ENCODE measurements at regions not wholly inside any gene's neighbourhood (a gene's known extent, or its start where the extent isn't known, plus 50 kb on each side); places are given as distances from the start of the nearest gene placed in this dataset.
A peak's percentile ranks its signal among the peaks of the same experiment; 100 is the strongest.
"Not testable (repeated sequence)": the region's sequence is repeated elsewhere in the genome, so short reads cannot be mapped to it uniquely, and the experiment has no call there.

GRCh38 chrX:65451663-65452062, 82.9 kb downstream of the LAS1L start:
- peak; percentile 14 to 51 for DNase-seq

GRCh38 chrX:65420154-65420553, 114.4 kb downstream of the LAS1L start:
- no peak for DNase-seq

- DNase-seq: not testable (repeated sequence)
These were observed 126.9 kb downstream of the LAS1L start for GRCh38 chrX:65407662-65408061.

GRCh38 chrX:65407157-65407626, 127.4 kb downstream of the LAS1L start:
- no peak for DNase-seq

GRCh38 chrX:65406532-65406931, 128.1 kb downstream of the LAS1L start:
- DNase-seq: peak in 1 of 2 experiments; percentile 17

- DNase-seq: no peak
These were observed 142.3 kb downstream of the LAS1L start for GRCh38 chrX:65392284-65392683.

GRCh38 chrX:65389120-65389519, 145.5 kb downstream of the LAS1L start:
- DNase-seq: not testable (repeated sequence)
